Thoracic aorta (tissue), 2 donors: ENCODE measurements at regions not wholly inside any gene's neighbourhood (a gene's known extent, or its start where the extent isn't known, plus 50 kb on each side); places are given as distances from the start of the nearest gene placed in this dataset.

Experiments used
- ATAC-seq: fragments of 150-250 bp; one replicate; pipeline ENCODE4 v1.8.0; 2017; ENCODE audit warnings: low read depth; ENCODE audit not compliant: insufficient number of reproducible peaks, low FRiP score
- DNase-seq: peaks from one replicate; pipeline ENCODE4 v3.0.0-alpha.2; 2020; ENCODE audit warnings: low spot score
- H3K27ac ChIP-seq, 2 donors: fragments of 200-600 bp; sonication (generic); 1 replicate in 1 of 2; 2 replicates in 1 of 2; pipeline ENCODE4 v1.5.1; 2016; ENCODE audit warnings: mild to moderate bottlenecking in 2 of 2, moderate library complexity in 2 of 2
- H3K27me3 ChIP-seq: fragments of 200-600 bp; sonication (generic); replicated peaks from 2 replicates; pipeline ENCODE4 v1.6.0; 2016; ENCODE audit warnings: mild to moderate bottlenecking; ENCODE audit not compliant: insufficient read depth
- H3K36me3 ChIP-seq: fragments of 200-600 bp; sonication (generic); one replicate; pipeline ENCODE4 v1.5.1; 2016
- H3K4me1 ChIP-seq, 2 donors: fragments of 200-600 bp; sonication (generic); 1 replicate in 1 of 2; 2 replicates in 1 of 2; pipeline versions ENCODE4 v1.5.1 to v1.6.0; 2016; ENCODE audit warnings: low read depth in 2 of 2, mild to moderate bottlenecking in 1 of 2; ENCODE audit not compliant: control insufficient read depth in 1 of 2
- H3K4me3 ChIP-seq: fragments of 200-600 bp; sonication (generic); 2 replicates; pipeline ENCODE4 v1.5.1; 2016; ENCODE audit warnings: mild to moderate bottlenecking
- H3K9me3 ChIP-seq: fragments of 200-600 bp; sonication (generic); 2 replicates; pipeline ENCODE4 v1.5.1; 2016
- CTCF ChIP-seq: fragments of 200-600 bp; sonication (generic); IDR thresholded peaks from one replicate; pipeline ENCODE4 v1.5.1; 2019; ENCODE audit warnings: antibody characterized with exemption

DNA sequence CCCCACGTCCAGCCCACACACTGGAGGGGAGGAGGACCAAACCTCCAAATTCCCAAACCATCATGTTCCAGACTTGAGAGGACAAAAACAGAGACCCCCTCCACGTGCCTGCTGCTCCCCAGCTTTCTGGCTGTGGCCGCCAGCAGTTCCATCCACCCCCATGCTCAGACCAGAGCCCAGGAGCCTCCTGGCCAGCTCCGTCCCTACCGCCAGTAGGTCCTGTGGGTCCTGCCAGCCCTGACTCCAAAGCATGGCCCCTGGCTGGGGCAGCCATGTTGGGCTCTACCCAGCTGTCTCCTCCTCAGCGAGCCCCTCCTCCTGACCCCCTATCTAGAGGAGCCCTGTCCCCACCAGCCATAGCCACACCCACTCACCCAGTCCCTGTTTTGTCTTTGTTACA lies 227.3 kb upstream of the RTL1 start:
- H3K27me3 ChIP-seq = no peaks in the 10 kb centered on the region
- H3K4me1 ChIP-seq = no peaks in the 10 kb centered on the region
- DNase-seq (no peak), ATAC-seq (no peak)
- H3K27ac ChIP-seq = no peak overlapping the region
- no peaks in the 10 kb centered on the region for H3K36me3 ChIP-seq
- no peak overlapping the region for H3K4me3 ChIP-seq
- H3K9me3 ChIP-seq = no peaks in the 10 kb centered on the region
- TF ChIP-seq CTCF = no peak

- H3K27ac ChIP-seq = no peak overlapping the region
- TF ChIP-seq CTCF = no peak
- H3K36me3 ChIP-seq = no peaks in the 10 kb centered on the region
- no peak for ATAC-seq
- H3K9me3 ChIP-seq = no peaks in the 10 kb centered on the region
- H3K4me3 ChIP-seq = no peak overlapping the region
- DNase-seq = no peak
- no peaks in the 10 kb centered on the region for H3K4me1 ChIP-seq
- H3K27me3 ChIP-seq = no peaks in the 10 kb centered on the region
Observed at GRCh38 chr14:101131451-101131916, 228.0 kb upstream of the RTL1 start.

- Histone ChIP-seq H3K4me3 (no peak overlapping the region), H3K4me1 (no peaks in the 10 kb centered on the region), H3K27me3 (no peaks in the 10 kb centered on the region), H3K27ac (no peak overlapping the region), H3K9me3 (no peaks in the 10 kb centered on the region), H3K36me3 (no peaks in the 10 kb centered on the region)
- no peak for TF ChIP-seq CTCF
- DNase-seq (no peak), ATAC-seq (no peak)
Observed at GRCh38 chr14:101132051-101132571, 228.6 kb upstream of the RTL1 start.

GRCh38 chr14:101132588-101132987 lies 229.1 kb upstream of the RTL1 start:
- ATAC-seq (no peak), DNase-seq (no peak)
- Histone ChIP-seq H3K4me1 (no peaks in the 10 kb centered on the region), H3K36me3 (no peaks in the 10 kb centered on the region), H3K9me3 (no peaks in the 10 kb centered on the region), H3K27ac (no peak overlapping the region), H3K27me3 (no peaks in the 10 kb centered on the region), H3K4me3 (no peak overlapping the region)
- no peak for TF ChIP-seq CTCF

GRCh38 chr14:101133068-101133467 lies 229.5 kb upstream of the RTL1 start:
- no peaks in the 10 kb centered on the region for H3K36me3 ChIP-seq
- TF ChIP-seq CTCF = no peak
- H3K9me3 ChIP-seq = no peaks in the 10 kb centered on the region
- no peak overlapping the region for H3K4me3 ChIP-seq
- no peak for ATAC-seq
- no peak overlapping the region for H3K27ac ChIP-seq
- no peak for DNase-seq
- no peaks in the 10 kb centered on the region for H3K27me3 ChIP-seq
- no peaks in the 10 kb centered on the region for H3K4me1 ChIP-seq
